Right hindlimb (tissue), 1 donor: ENCODE measurements at regions not wholly inside any gene's neighbourhood (a gene's known extent, or its start where the extent isn't known, plus 50 kb on each side); places are given as distances from the start of the nearest gene placed in this dataset.

Source experiments
- DNase-seq: peaks from one replicate; pipeline ENCODE4 v3.0.0-alpha.2; 2018

DNA sequence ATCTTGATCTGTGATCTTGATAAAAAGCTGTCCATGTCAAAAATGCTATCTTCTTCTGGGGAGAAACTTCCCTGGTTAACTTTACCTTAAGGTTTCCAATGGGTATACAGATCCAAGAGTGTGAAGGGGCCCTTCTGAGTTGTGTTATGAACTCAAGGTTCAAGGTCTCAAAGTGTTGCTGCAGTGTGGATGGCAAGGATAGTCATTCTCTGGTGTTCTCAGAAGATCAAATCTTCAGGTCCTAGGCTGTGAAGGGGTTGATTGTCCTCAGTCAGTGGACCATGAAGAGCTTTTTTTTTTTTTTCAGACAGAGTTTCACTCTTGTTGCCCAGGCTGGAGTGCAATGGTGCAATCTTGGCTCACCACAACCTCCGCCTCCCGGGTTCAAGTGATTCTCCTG lies 114.4 kb downstream of the SPTSSA start:
- no peak for DNase-seq

DNA sequence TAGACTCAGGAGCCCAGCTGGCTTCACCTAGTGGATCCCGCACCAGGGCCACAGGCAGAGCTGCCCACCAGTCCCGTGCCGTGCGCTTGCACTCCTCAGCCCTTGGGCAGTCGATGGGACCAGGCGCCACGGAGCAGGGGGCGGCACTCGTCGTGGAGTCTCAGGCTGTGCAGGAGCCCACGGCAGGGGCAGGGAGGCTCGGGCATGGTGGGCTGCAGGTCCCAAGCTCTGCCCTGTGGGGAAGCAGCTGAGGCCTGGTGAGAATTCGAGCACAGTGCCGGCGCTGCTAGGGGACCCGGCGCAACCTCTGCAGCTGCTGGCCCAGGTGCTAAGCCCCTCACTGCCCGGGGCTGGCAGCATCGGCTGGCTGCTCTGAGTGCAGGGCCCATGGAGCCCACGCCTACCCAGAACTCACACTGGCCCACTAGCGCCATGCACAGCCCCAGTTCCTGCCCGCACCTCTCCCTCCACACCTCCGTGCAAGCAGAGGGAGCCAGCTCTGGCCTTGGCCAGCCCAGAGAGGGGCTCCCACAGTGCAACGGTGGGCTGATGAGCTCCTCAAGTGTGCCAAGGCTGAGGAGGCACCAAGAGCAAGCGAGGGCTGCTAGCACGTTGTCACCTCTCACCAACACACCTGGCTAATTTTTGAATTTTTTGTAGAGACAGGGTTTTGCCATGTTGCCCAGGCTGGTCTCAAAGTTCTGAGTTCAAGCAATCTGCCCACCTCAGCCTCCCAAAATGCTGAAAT lies 116.1 kb downstream of the SPTSSA start:
- DNase-seq: no peak

DNA sequence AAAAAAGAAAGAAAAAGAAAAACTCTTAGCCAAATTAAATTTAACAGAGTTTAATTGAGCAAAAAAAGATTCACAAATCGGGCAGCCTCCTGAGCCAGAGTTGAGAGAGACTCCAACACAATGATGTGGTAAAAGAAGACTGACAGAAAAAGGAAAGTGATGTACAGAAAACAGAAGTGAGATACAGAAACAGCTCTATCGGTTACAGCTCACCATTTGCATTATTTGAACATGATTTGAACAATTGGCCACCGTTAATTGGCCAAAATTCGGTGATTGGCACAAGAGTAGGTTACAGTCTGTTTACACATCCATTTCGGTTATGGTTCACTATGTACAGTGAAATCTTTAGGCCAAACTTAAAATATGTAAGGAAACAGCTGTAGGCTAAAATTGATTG lies 117.7 kb downstream of the SPTSSA start:
- no peak for DNase-seq

DNA sequence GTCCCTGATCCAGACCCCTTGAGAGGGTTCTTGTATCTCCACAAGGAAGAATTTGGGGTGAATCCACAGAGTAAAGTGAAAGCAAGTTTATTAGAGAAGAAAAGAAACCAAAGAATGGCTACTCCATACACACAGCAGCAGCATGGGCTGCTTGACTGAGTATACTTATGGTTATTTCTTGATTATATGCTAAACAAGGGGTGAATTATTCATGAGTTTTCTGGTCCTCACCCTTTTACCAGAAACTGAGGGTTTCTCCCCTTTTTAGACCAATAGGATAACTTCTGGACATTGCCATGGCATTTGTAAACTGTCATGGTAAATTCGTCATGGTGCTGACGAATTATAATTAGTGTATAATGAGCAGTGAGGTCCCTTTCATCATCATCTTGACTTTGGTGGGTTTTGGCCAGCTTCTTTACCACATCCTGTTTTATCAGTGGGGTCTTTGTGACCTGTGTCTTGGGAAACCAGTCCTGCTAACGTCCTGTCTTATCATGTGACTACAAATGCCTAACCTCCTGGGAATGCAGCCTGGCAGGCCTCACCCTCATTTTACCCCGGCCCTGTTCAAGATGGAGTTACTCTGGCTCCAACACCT lies 121.9 kb downstream of the SPTSSA start:
- DNase-seq: no peak

DNA sequence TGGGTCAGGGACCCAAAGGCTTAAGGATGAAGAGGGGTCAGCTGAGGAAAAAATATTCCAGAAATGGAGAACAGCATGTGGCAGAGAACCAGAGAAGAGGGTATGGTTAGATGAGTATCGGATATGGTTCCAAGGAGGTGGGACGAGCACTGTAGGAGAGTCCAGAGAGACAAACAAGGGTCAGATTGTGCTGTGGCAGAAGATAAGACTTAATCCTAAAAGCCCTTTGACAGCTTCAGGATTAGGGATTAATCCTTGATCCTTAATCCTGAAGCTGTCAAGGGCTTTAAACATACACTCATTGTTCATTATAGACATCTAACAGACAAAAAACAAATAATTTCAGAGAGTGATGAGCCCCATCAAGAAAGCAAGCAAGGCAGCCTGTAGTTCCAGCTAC lies 124.0 kb downstream of the SPTSSA start:
- DNase-seq: no peak

DNA sequence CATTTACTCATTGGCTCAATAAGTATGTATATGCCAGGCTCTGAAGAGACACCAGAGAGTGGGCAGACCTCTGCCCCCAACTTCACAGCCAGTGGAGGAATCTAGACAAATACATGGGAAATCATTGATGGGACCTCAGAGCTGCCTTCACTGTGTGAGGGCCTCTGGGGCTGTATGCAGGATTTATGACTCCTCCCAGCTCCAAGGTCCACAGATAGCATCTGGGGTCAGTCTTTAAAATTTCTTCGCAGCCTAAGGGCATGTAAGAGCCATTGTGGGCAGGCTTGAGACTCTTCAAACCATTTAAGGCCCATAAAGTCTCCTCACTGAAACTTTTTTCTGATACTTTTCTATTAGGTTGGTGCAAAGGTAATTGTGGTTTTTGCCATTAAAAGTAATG lies 125.5 kb downstream of the SPTSSA start:
- DNase-seq: no peak

DNA sequence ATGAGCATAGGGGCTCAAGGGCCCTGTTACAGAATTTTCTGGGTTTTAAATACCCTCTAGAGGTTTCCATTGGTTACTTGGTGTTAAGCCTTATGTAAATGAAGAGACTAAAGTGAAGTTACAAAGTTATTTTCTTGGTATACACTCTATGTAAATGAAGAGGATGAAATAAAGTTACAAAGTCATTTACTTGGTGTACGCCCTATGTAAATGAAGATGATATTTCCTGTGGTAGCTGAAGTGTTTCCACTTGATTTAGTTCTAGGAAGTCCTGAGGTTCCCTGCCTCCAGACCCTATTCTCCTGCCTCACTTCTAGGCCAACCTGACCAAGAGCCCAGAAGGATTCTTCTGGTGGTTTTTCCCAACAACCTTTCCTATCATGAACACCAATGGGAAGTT lies 126.1 kb downstream of the SPTSSA start:
- DNase-seq: no peak

DNA sequence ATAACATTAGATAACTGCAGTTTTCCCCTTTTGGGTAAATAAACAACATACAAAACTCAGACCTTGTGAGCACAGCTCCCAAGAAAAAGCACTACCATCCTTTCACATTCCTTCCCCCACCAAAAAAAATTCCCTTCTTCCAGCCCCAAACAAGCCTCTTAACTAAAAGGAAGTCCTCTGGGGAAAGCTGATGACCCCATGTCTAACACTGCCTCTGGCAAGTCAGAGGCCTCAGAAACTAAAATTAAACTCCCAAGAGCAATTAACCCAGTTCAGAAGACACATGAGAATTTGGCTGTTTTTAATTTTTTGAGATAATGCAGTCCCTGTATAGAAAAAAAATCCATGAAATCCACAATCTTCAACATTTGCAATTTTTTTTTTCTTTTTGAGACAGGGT lies 127.7 kb downstream of the SPTSSA start:
- no peak for DNase-seq

DNA sequence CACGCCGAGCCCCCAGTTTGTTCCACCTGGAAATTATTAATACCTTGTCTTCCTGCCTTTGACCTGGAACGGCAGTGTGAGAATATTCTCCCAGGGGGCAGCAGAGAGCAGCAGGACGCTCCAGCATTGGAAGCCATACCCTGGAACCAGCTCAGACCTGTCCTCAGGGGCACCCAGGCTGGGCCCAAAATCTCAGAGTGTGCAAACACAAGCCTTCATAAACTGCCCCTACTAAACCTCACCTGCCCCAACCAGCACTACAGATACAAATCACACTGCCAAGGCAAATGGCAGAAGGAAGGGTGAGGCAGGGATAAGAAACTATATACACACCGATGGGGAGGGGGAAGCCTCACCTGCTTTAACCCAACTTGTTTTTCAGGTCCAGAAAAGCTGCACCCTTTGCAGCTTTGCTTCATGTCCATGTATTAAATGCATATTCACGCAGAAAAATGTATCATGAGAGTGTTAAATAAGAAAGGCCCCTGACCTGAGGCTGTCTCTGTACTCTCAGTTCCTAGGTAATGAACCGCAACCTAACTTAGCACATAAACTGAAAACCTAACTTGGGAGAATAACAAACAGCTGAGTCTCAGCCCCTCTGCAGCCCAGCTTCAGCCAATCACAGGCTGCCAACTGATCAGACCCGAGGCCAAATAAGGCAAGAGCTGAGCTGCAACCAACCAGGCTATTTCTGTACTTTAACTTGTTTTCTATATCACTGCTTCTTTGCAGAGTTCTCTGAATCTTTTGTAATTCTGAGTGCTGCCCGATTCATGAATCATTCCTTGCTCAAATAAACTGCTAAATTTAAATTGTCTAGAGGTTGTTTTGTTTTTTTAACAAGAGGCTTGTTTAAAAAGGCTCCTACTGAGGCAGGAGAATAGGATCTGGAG lies 130.1 kb downstream of the SPTSSA start:
- DNase-seq: peak; percentile 49

DNA sequence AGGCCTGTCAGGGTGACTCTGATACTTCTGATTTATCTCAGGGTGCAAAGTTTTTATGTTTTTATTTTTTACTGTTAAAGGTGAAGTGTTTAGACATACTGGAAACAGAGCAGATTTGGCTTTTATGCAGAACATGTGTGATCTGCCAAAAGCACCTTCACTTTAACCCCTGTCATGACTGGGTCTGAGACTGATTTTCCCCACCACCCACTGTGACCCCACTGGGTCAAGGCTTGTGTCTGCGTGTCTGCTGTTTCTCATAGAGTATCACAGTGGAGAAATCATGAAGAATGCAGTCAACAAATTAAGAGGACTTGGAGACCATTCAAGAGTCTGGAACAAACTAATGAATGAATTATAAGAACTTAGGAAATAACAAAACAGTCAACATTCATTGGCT lies 131.2 kb downstream of the SPTSSA start:
- no peak for DNase-seq

DNA sequence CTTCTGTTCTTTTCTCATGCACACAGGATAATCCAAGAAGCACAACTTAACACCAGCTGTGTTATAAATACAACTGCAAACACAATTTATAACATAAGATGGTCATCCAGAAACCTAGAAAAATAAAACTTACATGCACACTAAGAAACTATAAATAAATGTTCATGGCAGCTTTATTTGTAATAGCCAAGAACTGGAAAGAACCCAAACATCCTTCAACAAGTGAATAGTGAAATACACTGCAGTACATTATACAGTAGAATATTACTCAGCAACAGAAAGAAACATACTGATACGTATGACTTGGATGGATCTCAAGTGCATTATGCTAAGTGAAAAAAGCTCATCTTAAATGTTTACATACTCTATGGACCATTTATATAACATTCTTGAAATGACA lies 132.7 kb downstream of the SPTSSA start:
- DNase-seq: no peak

DNA sequence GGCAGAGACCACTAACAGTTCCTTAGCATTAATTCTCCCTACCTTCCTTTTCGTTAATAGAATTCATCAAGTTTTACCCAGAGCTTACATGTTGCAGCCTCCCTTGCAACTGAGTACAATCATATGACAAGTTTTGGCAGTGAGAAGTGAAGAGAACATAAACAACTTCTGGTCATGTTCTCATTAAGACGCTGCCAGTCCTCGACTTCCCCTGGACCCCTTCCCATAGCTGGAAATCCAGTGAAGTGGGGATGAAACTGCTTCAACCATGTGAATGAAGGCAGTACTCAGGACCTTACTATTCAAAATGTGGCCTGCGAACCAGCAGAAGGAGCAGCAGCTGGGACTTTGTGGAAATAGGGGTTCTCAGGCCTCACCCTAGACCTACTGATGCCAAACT lies 133.9 kb downstream of the SPTSSA start:
- DNase-seq: no peak

DNA sequence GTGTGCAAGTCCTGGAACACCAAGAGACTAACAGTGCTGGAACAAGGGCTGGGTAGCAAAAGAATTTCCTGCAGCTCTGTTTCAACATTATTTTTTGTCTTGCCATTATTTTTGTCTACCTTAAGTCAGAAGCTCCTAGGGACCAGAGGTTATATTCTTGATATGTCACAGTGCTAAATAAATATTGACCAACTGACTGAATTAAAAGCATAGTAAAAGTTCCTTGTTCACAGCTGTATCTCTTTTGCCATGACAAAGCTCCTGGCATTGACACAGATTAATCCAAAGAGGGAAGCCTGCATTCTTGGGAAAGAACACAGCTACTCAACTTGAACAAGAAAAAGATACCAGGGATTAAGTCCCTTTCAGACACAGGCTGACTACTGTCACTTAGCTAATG lies 136.5 kb downstream of the SPTSSA start:
- no peak for DNase-seq

DNA sequence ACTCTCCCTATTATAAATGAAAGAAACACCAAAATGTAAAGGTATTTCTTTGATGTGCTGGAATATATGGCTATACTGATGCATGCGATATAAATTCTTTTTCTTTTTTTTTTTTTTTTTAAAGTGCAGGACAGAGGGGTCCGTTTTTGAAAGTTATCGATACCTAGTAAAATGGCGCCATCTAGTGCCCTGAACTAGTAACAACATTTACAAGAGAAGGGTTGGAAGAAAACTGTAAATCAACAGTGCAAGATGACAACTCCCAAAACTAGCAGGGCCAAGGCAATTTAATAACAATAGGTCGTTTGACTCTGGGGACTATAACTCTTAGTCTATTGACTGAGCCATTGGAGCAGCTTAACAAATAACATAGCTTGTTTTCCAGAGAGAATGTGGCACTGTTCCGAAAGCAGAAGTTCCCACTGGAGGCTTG lies 137.7 kb downstream of the SPTSSA start:
- peak; percentile 25 for DNase-seq

DNA sequence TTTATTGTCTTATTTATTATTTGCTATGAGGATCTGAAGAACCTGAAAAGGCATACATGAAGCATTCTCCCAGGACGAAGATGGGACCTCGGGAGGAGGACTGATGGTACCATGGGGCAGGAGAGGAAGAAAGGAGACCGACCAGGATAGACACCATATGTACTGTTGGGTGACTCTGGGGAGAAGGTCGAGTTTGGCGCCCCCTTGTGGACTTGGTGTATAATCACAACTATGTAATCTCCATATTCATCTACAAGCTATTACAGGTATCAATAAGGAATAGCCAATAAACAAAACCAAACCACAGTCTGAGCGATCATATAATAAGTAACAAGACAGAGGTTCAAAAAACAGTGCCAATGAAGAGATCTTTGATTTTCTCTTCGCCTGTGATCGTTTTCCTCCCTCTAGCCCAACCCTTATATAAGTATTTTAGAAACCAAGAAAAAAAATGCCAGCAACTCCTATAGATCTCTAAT lies 139.1 kb downstream of the SPTSSA start:
- DNase-seq: peak; percentile 40

DNA sequence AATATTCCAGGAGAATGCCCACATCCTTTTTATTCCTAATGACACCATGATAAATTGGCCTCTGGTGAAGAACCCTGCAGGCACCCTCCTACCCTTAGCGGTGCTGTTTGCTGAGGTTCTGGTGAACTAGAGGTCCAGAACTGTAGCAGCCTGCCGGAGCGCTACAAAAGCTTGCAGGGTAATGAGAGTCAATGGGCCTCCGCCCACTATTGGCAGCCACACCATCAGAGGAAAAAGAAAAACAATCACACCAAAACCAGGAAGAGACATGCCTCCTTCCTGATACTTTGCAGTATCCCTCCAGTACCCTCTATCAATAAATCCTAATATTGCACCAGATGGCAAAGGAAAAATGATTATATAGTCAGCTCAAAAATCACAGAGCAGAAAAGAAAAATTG lies 142.9 kb downstream of the SPTSSA start:
- DNase-seq: no peak

DNA sequence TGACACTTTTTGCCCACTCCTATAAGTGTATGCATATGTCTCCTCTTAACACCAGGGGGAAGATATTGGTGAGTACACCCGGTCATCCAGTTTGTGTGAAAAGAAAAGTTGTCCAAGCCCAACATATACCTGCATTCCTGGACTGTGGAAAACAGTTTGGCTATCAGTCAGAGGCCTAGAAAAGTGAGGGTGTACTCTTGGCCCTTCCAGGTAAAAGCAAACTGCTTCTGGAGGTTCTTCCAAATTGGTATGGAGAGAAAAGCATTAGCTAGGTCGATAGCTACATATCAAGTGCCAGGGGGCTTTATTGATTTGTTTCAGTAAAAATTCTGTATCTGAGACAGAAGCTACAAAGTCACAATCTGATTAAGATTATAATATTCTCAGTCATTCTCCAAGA lies 144.0 kb downstream of the SPTSSA start:
- no peak for DNase-seq

DNA sequence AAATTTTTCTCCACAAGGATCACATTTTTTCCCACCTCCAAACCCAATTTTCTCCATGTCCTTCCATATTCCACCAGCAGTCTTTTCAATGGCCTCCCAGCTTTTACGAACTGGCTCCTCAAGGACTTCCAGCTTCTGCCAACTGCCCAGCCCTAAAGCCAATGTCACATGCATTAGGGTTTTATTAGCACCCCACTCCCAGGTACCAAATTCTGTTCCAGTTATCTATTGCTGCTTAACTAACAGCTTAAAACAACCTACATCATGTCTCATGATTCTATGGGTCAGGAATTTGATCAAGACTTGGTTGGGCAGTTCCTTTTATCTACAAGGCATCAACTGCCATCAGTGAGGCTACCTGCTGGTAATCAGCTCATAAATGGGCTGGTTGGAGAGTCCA lies 151.3 kb downstream of the SPTSSA start:
- DNase-seq: no peak

DNA sequence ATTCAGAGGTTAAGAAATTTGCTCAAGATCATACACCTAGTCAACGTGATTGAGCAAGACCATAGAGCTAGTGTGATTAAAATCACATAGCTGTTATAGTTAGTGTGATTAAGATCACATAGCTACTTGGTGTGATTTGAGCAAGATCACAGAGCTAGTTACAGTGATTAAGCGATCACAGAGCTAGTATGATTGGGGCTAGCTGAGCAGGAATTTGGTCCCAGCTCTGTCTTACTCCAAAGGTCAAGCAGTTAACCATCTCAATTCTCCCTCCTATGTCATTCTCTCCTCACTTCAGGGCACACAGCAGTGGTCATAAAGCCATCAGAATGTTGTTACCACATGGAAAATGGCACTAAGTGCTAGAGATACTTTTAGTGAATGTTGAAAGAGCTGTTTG lies 158.2 kb downstream of the SPTSSA start:
- no peak for DNase-seq

DNA sequence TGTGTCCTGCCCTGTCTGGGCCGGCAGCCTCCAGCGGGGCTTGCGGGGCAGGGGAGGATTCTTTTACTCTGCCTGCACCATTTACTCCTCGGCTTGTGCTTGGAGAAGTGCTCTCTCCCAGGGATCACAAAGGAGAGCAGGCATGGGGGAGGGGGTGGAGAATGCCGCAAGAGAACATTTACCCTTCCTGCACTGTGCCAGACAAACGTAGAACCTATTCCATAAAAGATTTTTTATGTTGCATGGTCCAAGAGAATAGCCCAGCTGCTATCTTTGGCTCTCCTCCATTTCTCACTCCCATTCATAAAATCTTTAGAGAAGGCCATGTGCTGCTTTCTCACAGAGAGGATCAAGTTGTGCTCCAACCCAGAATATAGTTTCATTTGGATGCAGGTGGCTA lies 159.4 kb downstream of the SPTSSA start:
- DNase-seq: peak; percentile 55

DNA sequence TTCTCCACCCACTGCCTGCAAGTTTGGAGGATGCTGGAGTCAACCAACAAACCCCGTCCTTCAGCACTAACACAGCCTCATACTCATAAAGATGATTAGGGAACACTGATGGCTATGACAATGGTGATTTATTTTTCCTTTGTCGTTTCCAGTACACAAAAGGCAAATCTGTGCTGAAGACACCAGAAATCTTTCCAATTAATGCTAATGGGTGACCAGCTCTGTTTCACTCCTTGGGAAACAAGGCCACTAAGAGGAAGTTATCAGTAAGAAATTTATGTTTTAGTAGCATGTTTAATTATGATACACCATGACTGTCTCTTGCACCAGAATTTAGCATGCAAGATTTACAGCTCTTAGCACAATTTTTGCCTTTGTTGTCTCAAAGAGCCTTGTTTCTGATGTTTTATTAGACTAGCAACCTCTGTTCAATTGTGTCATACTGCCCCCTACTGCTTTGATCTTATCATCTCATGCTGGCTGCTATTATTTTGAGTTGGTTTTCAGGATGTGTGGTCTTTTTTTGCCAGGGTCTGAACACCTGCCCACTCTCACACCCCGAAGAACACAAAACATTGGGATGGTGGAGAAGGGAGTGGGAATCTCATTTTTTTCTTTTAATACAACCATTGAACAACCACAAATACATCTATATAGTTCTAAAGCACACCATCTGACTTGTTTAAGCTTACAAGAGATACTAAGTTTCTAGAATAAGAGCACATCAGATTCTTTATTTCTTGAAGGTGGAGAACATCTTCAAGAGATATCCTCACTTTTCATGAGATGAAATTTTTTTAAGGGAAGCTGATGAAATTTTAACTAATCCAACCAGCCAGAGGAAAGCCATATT lies 160.9 kb downstream of the SPTSSA start:
- no peak for DNase-seq

DNA sequence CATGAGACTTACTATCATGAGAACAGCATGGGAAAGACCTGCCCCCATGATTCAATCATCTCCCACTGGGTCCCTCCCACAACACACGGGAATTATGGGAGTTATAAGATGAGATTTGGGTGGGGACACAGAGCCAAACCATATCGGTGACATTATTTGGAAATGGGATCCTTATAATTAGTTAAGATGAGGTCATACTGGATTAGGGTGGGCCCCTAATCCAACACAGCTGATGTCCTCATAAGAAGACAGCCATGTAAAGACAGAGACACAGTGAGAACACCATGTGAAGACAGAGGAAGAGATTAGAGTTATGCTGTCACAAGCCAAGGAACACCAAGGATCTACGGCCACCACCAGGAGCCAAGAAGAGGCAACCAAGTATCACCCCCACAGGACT lies 161.7 kb downstream of the SPTSSA start:
- DNase-seq: no peak

DNA sequence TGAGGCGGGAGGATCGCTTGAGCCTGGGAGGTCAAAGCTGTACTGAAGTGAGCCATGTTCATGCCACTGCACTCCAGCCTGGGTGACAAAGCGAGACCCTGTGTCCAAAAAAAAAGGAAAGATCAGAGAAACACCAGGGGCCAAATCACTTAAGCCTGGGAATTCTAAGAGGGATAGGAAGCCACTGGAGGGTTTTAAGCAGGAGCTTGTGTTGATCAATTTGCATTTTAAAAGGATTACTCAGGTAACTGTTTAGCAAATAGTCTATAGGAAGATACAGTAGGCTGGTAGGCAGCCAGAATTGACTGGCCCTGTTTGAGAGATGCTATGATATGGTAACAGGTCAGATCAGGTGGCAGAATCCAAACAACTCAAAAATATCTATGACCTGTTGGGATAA lies 162.7 kb downstream of the SPTSSA start:
- no peak for DNase-seq
